Prostate gland (tissue), 2 donors: ENCODE measurements at regions not wholly inside any gene's neighbourhood (a gene's known extent, or its start where the extent isn't known, plus 50 kb on each side); places are given as distances from the start of the nearest gene placed in this dataset.

ENCODE experiments used
- POLR2A ChIP-seq: fragments of 450-650 bp; IDR thresholded peaks from one replicate; pipeline ENCODE4 v1.6.1; 2016; ENCODE audit warnings: antibody characterized with exemption, mild to moderate bottlenecking
- POLR2AphosphoS5 ChIP-seq: sonication (generic); formaldehyde crosslinking; IDR thresholded peaks from one replicate; pipeline ENCODE4 v1.6.1; 2017; ENCODE audit warnings: antibody characterized with exemption
- TF ChIP-seq, protein P1 (sequence below), 4 experiments: fragments of 200-600 bp in 2 of 4; fragments of 450-650 bp in 2 of 4; sonication (generic) in 2 of 4; IDR thresholded peaks; 1 replicate in 3 of 4; 2 replicates in 1 of 4; pipeline ENCODE4 v1.5.1; 2016 to 2019; ENCODE audit warnings: antibody characterized with exemption in 4 of 4, mild to moderate bottlenecking in 2 of 4, moderate library complexity in 2 of 4

- TF ChIP-seq POLR2A (no peak), POLR2AphosphoS5 (no peak)
- TF ChIP-seq, protein P1, sequence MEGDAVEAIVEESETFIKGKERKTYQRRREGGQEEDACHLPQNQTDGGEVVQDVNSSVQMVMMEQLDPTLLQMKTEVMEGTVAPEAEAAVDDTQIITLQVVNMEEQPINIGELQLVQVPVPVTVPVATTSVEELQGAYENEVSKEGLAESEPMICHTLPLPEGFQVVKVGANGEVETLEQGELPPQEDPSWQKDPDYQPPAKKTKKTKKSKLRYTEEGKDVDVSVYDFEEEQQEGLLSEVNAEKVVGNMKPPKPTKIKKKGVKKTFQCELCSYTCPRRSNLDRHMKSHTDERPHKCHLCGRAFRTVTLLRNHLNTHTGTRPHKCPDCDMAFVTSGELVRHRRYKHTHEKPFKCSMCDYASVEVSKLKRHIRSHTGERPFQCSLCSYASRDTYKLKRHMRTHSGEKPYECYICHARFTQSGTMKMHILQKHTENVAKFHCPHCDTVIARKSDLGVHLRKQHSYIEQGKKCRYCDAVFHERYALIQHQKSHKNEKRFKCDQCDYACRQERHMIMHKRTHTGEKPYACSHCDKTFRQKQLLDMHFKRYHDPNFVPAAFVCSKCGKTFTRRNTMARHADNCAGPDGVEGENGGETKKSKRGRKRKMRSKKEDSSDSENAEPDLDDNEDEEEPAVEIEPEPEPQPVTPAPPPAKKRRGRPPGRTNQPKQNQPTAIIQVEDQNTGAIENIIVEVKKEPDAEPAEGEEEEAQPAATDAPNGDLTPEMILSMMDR (IDR thresholded peaks at IDR 0.05), result no peak
Measured at GRCh38 chr6:5906842-5907241, 99.9 kb downstream of the NRN1 start.
